ENCODE measurements at regions not wholly inside any gene's neighbourhood (a gene's known extent, or its start where the extent isn't known, plus 50 kb on each side); places are given as distances from the start of the nearest gene placed in this dataset.

DNA sequence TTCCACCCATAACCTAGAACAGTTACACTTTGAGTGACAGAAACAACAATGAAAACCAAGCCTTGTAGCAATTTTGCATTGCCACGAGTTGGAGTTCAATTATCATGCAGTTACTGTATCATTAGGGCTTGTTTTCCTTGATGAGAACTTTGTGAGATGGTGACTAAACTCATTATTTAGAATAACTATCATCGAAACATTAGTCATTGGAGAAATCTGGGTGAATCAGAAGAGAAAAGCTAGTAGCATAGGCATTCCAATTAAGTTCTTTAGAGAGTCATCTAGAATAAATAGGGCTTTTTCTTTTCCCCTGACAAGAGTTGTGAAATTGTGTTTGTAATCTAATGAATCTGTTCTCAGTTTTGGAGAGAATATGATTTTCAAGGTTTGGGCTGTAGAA, 122.8 kb upstream of the DOCK10 start:
- Histone ChIP-seq H3K4me2 (no peak overlapping the region), H2AFZ (ENCODE audit: low read depth) (no peak overlapping the region), H3K4me1 (ENCODE audit: low read depth, poor library complexity, severe bottlenecking) (no peaks in the 10 kb centered on the region), H3K79me2 (ENCODE audit: insufficient read depth, low read depth) (no peaks in the 10 kb centered on the region), H3K9ac (no peak overlapping the region), H3K4me3 (IDR thresholded peaks at IDR 0.05; ENCODE audit: insufficient read depth, low read depth, low read length) (no peak overlapping the region), H3K27ac (no peak overlapping the region), H3K36me3 (ENCODE audit: insufficient read depth) (no peaks in the 10 kb centered on the region), H3K27me3 (ENCODE audit: insufficient read depth, low read depth) (no peaks in the 10 kb centered on the region), H4K20me1 (ENCODE audit: insufficient read depth) (no peaks in the 10 kb centered on the region)
- TF ChIP-seq, protein P1, sequence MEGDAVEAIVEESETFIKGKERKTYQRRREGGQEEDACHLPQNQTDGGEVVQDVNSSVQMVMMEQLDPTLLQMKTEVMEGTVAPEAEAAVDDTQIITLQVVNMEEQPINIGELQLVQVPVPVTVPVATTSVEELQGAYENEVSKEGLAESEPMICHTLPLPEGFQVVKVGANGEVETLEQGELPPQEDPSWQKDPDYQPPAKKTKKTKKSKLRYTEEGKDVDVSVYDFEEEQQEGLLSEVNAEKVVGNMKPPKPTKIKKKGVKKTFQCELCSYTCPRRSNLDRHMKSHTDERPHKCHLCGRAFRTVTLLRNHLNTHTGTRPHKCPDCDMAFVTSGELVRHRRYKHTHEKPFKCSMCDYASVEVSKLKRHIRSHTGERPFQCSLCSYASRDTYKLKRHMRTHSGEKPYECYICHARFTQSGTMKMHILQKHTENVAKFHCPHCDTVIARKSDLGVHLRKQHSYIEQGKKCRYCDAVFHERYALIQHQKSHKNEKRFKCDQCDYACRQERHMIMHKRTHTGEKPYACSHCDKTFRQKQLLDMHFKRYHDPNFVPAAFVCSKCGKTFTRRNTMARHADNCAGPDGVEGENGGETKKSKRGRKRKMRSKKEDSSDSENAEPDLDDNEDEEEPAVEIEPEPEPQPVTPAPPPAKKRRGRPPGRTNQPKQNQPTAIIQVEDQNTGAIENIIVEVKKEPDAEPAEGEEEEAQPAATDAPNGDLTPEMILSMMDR (conservative IDR thresholded peaks at IDR 0.05; ENCODE audit: low read depth, low read length) = no peak

DNA sequence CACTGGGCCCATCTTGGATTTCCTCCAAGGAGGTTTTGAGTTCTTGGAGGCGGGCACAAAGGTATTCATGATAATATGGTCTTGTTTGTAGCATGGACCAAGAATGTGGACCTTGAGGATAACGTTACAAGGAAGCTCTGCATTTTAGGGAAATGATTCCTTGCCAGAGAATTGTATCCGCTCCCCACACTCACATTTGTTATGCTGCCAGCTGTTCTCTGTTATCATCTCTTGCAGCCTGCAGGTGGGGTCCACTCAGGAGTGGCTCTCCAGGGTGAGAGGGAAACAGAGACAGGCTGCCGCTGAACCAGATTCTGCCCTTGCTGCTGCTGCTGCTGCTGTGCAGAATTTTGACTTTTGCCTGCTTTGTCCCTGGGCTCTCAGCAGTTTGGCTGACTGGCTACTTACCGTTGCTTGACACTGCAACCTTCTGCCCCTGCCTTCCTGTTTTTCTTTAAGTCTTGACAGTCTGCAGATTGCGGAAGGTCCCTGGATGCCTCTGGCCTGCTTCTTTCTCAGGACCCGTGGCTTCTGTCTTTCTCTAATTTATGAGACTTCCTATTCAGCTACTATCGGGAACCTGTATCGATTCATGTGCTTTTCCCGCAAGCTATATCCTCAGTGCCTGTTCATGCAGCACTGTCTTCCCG, 122.3 kb upstream of the DOCK10 start:
- Histone ChIP-seq H3K4me2 (no peak overlapping the region), H3K79me2 (ENCODE audit: insufficient read depth, low read depth) (no peaks in the 10 kb centered on the region), H3K27ac (no peak overlapping the region), H3K36me3 (ENCODE audit: insufficient read depth) (no peaks in the 10 kb centered on the region), H3K4me1 (ENCODE audit: low read depth, poor library complexity, severe bottlenecking) (no peaks in the 10 kb centered on the region), H2AFZ (ENCODE audit: low read depth) (no peak overlapping the region), H3K27me3 (ENCODE audit: insufficient read depth, low read depth) (no peaks in the 10 kb centered on the region), H3K9ac (no peak overlapping the region), H3K4me3 (IDR thresholded peaks at IDR 0.05; ENCODE audit: insufficient read depth, low read depth, low read length) (no peak overlapping the region), H4K20me1 (ENCODE audit: insufficient read depth) (no peaks in the 10 kb centered on the region)
- TF ChIP-seq, protein P1 (conservative IDR thresholded peaks at IDR 0.05; ENCODE audit: low read depth, low read length) = no peak

DNA sequence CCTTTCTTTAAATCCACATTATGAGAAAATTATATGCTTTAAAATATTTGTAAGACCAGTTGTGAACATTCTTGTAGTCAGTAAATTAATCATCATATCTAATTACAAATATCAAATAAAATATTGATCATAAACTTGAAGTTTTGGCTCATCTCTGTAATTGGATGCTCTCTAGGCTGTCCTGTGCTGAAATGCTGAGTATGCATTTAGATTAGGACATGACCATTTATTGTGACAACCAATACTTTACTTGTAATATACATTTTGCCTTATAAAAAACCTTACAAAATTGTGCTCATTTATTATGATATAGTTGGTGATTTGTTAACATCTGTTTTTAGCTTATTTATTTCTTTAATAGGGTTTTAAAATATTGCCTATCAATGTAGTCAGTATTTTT, 116.1 kb upstream of the DOCK10 start:
- Histone ChIP-seq H3K4me1 (ENCODE audit: low read depth, poor library complexity, severe bottlenecking) (no peaks in the 10 kb centered on the region), H3K9ac (no peak overlapping the region), H3K4me2 (no peak overlapping the region), H2AFZ (ENCODE audit: low read depth) (no peak overlapping the region), H3K27me3 (ENCODE audit: insufficient read depth, low read depth) (no peaks in the 10 kb centered on the region), H3K4me3 (IDR thresholded peaks at IDR 0.05; ENCODE audit: insufficient read depth, low read depth, low read length) (no peak overlapping the region), H3K27ac (no peak overlapping the region), H3K79me2 (ENCODE audit: insufficient read depth, low read depth) (no peaks in the 10 kb centered on the region), H4K20me1 (ENCODE audit: insufficient read depth) (no peaks in the 10 kb centered on the region), H3K36me3 (ENCODE audit: insufficient read depth) (no peaks in the 10 kb centered on the region)
- TF ChIP-seq, protein P1 (conservative IDR thresholded peaks at IDR 0.05; ENCODE audit: low read depth, low read length) = no peak

DNA sequence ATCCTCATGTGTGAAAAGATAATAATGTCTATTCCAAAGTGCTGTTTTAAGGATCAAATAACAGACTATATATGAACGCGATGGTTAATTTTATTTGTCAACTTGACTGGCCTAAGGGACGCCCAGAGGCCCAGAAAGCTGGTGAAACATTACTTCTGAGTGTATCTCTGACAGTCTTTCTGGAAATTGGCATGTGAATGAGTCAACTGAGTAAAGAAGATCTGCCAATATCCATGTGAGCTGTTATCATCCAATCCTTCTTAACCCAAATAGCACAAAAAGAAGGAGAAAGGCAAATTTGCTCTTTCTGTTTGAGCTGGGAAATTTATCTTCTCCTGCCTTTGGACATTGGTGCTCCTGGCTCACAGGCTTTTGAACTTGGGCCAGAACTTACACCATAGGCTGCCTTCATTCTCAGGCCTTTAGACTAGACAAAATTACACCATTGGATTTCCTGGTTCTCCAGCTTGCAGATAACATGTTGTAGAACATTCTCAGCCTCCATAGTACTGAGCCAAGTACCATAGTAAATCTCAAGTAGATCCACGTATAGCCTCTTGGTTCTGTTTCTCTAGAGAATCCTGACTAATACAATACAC, 114.7 kb upstream of the DOCK10 start:
- Histone ChIP-seq H3K4me1 (ENCODE audit: low read depth, poor library complexity, severe bottlenecking) (no peaks in the 10 kb centered on the region), H3K79me2 (ENCODE audit: insufficient read depth, low read depth) (no peaks in the 10 kb centered on the region), H4K20me1 (ENCODE audit: insufficient read depth) (no peaks in the 10 kb centered on the region), H3K36me3 (ENCODE audit: insufficient read depth) (no peaks in the 10 kb centered on the region), H3K4me2 (no peak overlapping the region), H3K27ac (no peak overlapping the region), H3K4me3 (IDR thresholded peaks at IDR 0.05; ENCODE audit: insufficient read depth, low read depth, low read length) (no peak overlapping the region), H3K9ac (no peak overlapping the region), H2AFZ (ENCODE audit: low read depth) (no peak overlapping the region), H3K27me3 (ENCODE audit: insufficient read depth, low read depth) (no peaks in the 10 kb centered on the region)
- TF ChIP-seq, protein P1 (conservative IDR thresholded peaks at IDR 0.05; ENCODE audit: low read depth, low read length) = no peak
